Mucosa of descending colon (tissue), 3 donors: ENCODE measurements at regions not wholly inside any gene's neighbourhood (a gene's known extent, or its start where the extent isn't known, plus 50 kb on each side); places are given as distances from the start of the nearest gene placed in this dataset.

Source experiments
- ATAC-seq: fragments of 200-7000 bp; cut with Tn5 transposase; one replicate; pipeline ENCODE4 v1.9.1; 2020; ENCODE audit warnings: mild to moderate bottlenecking, moderate library complexity
- DNase-seq, 3 donors: peaks; one replicate each; pipeline ENCODE4 v3.0.0-alpha.2; 2020
- H3K36me3 ChIP-seq: fragments of 200-600 bp; one replicate; pipeline ENCODE4 v1.8.0; 2021; ENCODE audit warnings: low read depth, mild to moderate bottlenecking
- H3K4me1 ChIP-seq: fragments of 200-600 bp; one replicate; pipeline ENCODE4 v1.8.0; 2021; ENCODE audit warnings: low read depth, mild to moderate bottlenecking
- H3K4me3 ChIP-seq: fragments of 200-600 bp; one replicate; pipeline ENCODE4 v1.8.0; 2021; ENCODE audit warnings: mild to moderate bottlenecking
- H3K9me3 ChIP-seq: fragments of 200-600 bp; one replicate; pipeline ENCODE4 v1.8.0; 2021; ENCODE audit warnings: mild to moderate bottlenecking
- CTCF ChIP-seq: fragments of 200-600 bp; IDR thresholded peaks from one replicate; pipeline ENCODE4 v1.8.0; 2022; ENCODE audit warnings: antibody characterized with exemption, mild to moderate bottlenecking
- intact Hi-C, 2 donors: fragments of 100-400 bp; cut with DNase I in 1 of 2; cut with micrococcal nuclease in 1 of 2; formaldehyde crosslinking; loops; one replicate each; pipeline versions ENCODE4 v1.11.0 to v1.11.1; 2022; cut with DNase I, micrococcal nuclease
- donor health status: DM: no; HTN: no; CAD: no; lungs with moderate emphysema.
- donor health status: DM: no; HTN: no; CAD: no.
- donor health status: DM: no; HTN: yes; CAD: no.

- Histone ChIP-seq H3K4me1 (peaks cover 3% of the 10 kb centered on the region), H3K4me3 (no peak overlapping the region), H3K9me3 (no peaks in the 10 kb centered on the region), H3K36me3 (no peaks in the 10 kb centered on the region)
- TF ChIP-seq CTCF, result no peak
- DNase-seq (peak in 1 of 3 donors; percentile 17), ATAC-seq (peak; percentile 23)
- intact Hi-C loops, result no loop called here
Observed at GRCh38 chr10:69730251-69731156, 71.2 kb upstream of the COL13A1 start.

DNA sequence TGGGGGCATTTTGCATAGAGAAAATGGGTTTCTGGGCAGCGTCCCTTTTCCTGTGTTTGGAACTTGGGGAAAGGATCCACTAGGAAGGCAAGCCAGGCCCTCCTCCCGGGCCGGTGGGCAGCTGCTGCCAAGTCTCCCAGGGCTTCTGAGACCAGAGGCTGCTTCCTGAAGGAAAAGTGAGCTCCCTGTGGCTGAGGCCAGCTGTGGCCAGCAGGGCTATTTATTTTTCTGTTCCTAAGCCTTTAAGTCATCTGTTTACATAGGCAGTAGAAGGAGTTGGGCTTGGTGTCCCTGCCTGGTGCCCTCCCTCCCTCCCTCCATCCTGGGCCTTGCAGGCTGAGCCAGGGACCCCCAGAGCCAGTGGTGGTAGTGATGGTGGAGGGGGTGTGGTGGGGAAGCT, 70.5 kb upstream of the COL13A1 start:
- H3K9me3 ChIP-seq, result no peaks in the 10 kb centered on the region
- H3K4me1 ChIP-seq, result peaks cover 3% of the 10 kb centered on the region
- H3K36me3 ChIP-seq, result no peaks in the 10 kb centered on the region
- H3K4me3 ChIP-seq, result no peak overlapping the region
- ATAC-seq (peak; percentile 35), DNase-seq (peak in 2 of 3 donors; percentile 34 to 43)
- intact Hi-C loops, result no loop called here
- TF ChIP-seq CTCF, result no peak

DNA sequence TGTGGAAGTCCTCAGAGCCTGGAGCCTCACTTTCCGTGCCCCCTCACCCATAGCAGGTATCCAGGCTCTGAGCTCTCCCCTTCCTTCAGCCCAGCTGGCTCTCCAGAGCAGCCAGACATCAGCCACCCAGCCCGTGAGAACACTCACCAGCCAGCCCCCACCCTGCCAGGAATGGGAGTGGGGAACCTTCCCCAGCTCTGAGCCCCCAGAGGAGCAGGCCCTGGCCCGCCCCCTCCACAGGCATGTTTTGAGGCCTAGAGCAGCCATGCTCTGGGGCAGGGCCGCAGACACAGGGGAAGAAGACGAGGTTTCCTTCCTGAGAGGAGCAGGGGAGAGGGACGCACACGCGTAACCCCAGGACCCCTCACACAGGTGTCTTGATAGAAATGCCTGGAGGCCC, 70.0 kb upstream of the COL13A1 start:
- Histone ChIP-seq H3K36me3 (no peaks in the 10 kb centered on the region), H3K4me1 (peaks cover 3% of the 10 kb centered on the region), H3K9me3 (no peaks in the 10 kb centered on the region), H3K4me3 (no peak overlapping the region)
- DNase-seq, result no peak
- intact Hi-C loops, result no loop called here
- TF ChIP-seq CTCF, result no peak
- ATAC-seq, result no peak

DNA sequence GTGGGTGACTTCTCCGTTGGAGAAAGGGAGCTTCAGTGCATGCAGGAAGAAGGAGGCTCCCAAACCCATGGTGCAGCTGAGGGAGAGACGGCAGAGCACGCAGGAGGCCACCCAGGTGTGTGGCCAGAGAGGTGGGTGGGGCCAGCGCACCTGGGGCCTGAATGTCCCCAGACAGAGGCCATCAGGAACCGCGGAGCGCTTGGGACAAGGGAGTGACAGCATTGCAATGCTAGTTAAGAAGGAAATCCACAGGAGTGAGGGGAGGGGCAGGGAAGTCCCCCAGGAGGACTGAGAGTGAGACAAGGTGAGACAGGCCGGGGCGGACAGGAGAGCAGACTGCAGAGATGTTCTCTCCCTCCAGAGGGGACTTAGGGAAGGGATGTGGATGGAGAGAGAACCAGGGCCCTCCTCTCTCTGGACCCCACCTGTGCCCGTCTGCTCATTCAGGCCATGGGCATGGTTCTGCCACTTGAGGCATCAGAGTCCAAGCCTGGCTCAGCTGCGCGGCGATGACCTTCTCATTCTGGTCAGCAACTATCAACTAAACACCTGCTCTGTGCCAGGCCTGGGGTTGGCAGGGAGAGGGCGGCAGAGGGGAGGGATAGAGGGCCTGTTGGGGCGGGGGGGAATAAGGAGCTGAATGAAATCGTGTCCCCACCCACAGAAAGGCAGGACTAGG, 69.4 kb upstream of the COL13A1 start:
- H3K9me3 ChIP-seq, result no peaks in the 10 kb centered on the region
- no peak for TF ChIP-seq CTCF
- H3K4me1 ChIP-seq, result peaks cover 5% of the 10 kb centered on the region
- ATAC-seq (no peak), DNase-seq (no peak)
- H3K36me3 ChIP-seq, result no peaks in the 10 kb centered on the region
- no peak overlapping the region for H3K4me3 ChIP-seq
- intact Hi-C loops, result no loop called here

DNA sequence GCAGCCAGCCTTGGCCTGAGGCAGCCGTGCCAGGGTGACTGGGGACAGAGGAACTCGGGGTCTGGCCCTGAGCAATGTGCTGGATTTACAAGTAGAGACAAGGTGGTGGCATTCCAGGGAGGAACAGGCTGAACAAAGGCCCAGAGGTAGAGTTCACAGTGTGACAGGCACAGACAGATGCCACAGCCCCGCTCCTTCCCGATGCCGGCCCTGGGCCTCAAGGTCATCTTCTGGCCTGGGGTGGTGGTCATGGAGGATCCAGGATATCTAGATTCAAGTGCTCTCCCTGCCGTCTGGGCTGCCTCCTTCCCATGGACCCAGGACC, 68.9 kb upstream of the COL13A1 start:
- intact Hi-C loops, result no loop called here
- no peak for TF ChIP-seq CTCF
- Histone ChIP-seq H3K4me3 (no peak overlapping the region), H3K36me3 (no peaks in the 10 kb centered on the region), H3K9me3 (no peaks in the 10 kb centered on the region), H3K4me1 (peaks cover 5% of the 10 kb centered on the region)
- DNase-seq (no peak), ATAC-seq (no peak)
